AG04449 (cell line): ENCODE measurements at regions not wholly inside any gene's neighbourhood (a gene's known extent, or its start where the extent isn't known, plus 50 kb on each side); places are given as distances from the start of the nearest gene placed in this dataset.

Source experiments
- CTCF ChIA-PET: fragments of 350-600 bp; formaldehyde crosslinking; extraction: SDS; loops from one replicate; lab custom pipeline; 2021; ENCODE audit warnings: antibody characterized with exemption; lab: Yijun Ruan, JAX
- POLR2A ChIA-PET: fragments of 400-600, 350-600 bp; formaldehyde crosslinking; extraction: SDS; loops from one replicate; lab custom pipeline; 2020; ENCODE audit warnings: antibody characterized with exemption, inconsistent platforms; lab: Yijun Ruan, JAX
- DNase-seq: peaks from one replicate; pipeline ENCODE4 v3.0.0-alpha.2; 2010; ENCODE audit warnings: low read depth, low spot score
- H3K4me3 ChIP-seq: 2 replicates; pipeline ENCODE4 v1.5.1; 2011; ENCODE audit warnings: low read depth, mild to moderate bottlenecking, control low read depth, low read length
- TF ChIP-seq, protein P1 (sequence below): IDR thresholded peaks from one replicate; pipeline ENCODE4 v1.5.1; 2011; ENCODE audit warnings: mild to moderate bottlenecking, moderate library complexity, low read length, control low read depth, inconsistent platforms; ENCODE audit not compliant: insufficient read depth; ENCODE audit errors: missing control alignments

DNA sequence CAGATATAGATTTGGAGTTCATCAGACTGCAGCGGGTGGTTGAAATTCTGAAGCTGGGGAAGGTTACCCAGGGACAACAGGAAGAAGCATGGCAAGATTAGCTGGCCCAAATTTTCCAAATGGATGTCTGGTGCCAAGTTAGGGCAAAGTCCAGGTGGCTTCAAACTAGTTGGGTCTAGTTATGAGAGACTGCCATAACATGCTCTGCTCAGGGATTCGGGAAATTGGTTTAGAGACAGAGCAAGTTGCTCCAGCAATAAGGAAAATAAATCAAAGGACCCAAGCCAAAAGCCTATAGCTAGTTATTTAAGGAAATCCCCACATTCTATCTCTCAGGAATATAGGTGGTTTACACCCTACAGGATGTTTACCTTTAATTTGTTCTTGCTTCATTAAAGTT lies 125.7 kb upstream of the BTG1 start:
- TF ChIP-seq, protein P1, sequence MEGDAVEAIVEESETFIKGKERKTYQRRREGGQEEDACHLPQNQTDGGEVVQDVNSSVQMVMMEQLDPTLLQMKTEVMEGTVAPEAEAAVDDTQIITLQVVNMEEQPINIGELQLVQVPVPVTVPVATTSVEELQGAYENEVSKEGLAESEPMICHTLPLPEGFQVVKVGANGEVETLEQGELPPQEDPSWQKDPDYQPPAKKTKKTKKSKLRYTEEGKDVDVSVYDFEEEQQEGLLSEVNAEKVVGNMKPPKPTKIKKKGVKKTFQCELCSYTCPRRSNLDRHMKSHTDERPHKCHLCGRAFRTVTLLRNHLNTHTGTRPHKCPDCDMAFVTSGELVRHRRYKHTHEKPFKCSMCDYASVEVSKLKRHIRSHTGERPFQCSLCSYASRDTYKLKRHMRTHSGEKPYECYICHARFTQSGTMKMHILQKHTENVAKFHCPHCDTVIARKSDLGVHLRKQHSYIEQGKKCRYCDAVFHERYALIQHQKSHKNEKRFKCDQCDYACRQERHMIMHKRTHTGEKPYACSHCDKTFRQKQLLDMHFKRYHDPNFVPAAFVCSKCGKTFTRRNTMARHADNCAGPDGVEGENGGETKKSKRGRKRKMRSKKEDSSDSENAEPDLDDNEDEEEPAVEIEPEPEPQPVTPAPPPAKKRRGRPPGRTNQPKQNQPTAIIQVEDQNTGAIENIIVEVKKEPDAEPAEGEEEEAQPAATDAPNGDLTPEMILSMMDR: no peak
- ChIA-PET POLR2A (no interaction called here), CTCF (no interaction called here)
- H3K4me3 ChIP-seq: no peak overlapping the region
- DNase-seq: no peak

DNA sequence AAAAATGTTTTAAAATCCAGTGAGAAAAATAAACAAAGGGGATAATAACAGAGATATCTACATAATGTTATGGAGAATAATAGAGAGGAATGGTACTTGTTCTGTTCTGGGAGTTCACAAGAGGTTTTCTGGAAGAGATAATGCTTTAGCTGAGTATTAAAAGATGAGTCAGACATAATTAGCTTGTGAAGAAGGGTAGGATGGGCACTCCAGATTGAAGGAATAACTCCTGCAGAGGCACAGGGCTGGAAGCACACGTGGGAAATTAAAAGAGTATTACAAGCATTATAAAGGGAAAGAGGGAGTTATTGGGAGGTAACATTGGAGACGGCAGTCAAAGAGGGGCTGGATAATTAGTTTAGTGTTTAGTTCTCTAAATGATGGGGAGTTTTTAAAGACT lies 124.9 kb upstream of the BTG1 start:
- H3K4me3 ChIP-seq: no peak overlapping the region
- TF ChIP-seq, protein P1: no peak
- no peak for DNase-seq
- CTCF ChIA-PET: no interaction called here
- POLR2A ChIA-PET: no interaction called here

DNA sequence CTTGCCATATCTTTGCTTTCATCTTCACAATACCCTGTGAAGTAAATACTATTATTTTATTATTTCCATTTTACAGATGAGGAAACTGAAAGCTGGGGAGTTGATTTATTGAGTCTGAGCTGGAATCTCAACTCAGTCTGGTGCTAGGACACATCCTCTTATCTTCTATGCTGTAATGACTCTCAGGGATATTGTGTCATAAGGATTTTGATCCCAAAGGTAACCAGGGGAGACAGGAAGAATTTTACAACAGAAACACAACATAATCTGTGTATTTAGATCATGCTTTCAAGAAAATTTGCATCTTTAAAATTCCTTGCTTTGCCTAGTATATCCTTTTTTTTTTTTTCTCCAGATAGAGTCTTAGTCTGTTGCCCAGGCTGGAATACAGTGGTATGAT lies 123.3 kb upstream of the BTG1 start:
- ChIA-PET CTCF (no interaction called here), POLR2A (no interaction called here)
- H3K4me3 ChIP-seq: no peak overlapping the region
- TF ChIP-seq, protein P1: no peak
- no peak for DNase-seq

DNA sequence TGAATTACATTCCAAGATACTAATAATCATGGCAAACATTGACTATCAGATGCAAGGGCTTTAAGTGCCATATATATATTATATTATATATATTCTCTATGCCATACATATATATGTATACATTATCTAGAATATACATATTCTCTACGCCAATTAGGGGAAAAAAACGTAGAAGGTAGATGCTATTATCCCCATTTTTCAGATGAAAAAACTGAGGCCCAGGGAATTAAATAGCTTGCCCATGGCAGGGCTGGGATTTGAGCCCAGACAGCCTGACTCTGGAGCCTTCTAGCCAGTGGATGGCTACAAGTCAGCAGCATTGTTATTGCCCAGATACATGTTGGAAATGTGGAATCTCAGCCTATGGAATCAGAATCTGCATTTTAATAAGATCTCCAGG lies 116.0 kb upstream of the BTG1 start:
- CTCF ChIA-PET: interaction anchor here (1.5 kb wide), 1 partner anchor 147 kb away, joined by 3 read pairs; no protein-coding TSS in a partner anchor
- H3K4me3 ChIP-seq: no peak overlapping the region
- POLR2A ChIA-PET: no interaction called here
- no peak for DNase-seq
- TF ChIP-seq, protein P1: no peak

DNA sequence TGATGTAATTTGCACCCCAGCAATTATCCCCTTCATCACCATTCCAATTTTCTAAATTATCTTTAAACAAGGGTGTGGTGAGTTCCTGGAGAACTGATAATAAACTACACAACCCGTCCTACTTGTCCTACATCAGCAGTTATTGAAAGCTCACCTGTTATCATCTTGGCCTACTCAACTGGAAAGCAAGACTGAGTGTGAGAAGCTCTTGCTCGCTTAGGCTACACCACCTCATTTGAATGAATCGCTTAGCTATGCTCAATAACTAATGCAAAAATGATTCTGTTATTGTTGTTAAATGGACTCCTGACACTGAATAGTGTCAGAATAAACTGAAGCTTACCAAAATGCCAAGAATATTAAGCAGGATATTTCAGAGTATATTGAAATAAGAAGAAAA lies 115.4 kb upstream of the BTG1 start:
- TF ChIP-seq, protein P1: no peak
- ChIA-PET POLR2A (no interaction called here), CTCF (interaction anchor here (1.2 to 1.5 kb wide), 2 partner anchors 148 to 309 kb away, joined by 3 read pairs; no protein-coding TSS in a partner anchor)
- H3K4me3 ChIP-seq: no peak overlapping the region
- no peak for DNase-seq

DNA sequence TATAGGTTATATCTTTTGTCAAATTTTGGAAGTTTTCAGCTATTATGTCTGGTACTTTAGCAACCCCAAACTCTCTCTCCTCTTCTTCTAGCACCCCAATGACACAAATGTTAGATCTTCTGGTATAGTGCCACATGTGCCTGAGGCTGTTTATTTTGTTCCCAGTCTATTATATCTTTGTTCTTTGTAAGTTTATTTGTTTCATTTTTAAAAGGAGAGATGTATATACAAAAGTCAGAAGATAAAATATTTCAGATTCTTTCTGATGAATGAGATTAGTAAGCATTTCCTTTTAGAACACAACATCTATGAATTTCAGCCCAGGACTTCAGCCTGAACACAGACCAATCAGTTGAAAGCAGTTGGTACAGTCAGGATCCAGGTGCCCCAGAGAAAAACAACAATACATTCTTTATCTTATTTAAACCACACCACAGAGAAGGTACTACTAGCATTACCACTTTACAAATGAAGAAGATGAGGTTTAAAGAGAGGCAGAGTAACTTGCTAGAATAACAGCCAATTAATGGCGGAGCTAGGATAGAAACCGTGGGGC lies 114.1 kb upstream of the BTG1 start:
- no peak for DNase-seq
- H3K4me3 ChIP-seq: no peak overlapping the region
- ChIA-PET POLR2A (no interaction called here), CTCF (interaction anchor here (1.5 kb wide), 1 partner anchor 878 kb away, joined by 5 read pairs; no protein-coding TSS in a partner anchor)
- TF ChIP-seq, protein P1: no peak
